ENCODE measurements at regions not wholly inside any gene's neighbourhood (a gene's known extent, or its start where the extent isn't known, plus 50 kb on each side); places are given as distances from the start of the nearest gene placed in this dataset.

- TF ChIP-seq CTCF (IDR thresholded peaks at IDR 0.05): no peak
- Histone ChIP-seq H3K4me3 (no peak overlapping the region), H3K4me1 (ENCODE audit: control insufficient read depth in 1 of 2, low read depth in 2 of 2) (no peaks in the 10 kb centered on the region), H3K27ac (no peak overlapping the region), H3K36me3 (no peaks in the 10 kb centered on the region), H3K27me3 (replicated peaks; ENCODE audit: insufficient read depth) (no peaks in the 10 kb centered on the region), H3K9me3 (no peaks in the 10 kb centered on the region)
- ATAC-seq (ENCODE audit: insufficient number of reproducible peaks, low FRiP score, low read depth) (no peak), DNase-seq (ENCODE audit: low spot score) (no peak)
Measured at GRCh38 chr13:64369121-64369520, 2861.0 kb downstream of the PCDH9 start.

GRCh38 chr13:64362564-64362963 is 2867.6 kb downstream of the PCDH9 start:
- ATAC-seq (ENCODE audit: insufficient number of reproducible peaks, low FRiP score, low read depth) (no peak), DNase-seq (ENCODE audit: low spot score) (no peak)
- no peak overlapping the region for H3K27ac ChIP-seq
- no peaks in the 10 kb centered on the region for H3K27me3 ChIP-seq (replicated peaks; ENCODE audit: insufficient read depth)
- no peak for TF ChIP-seq CTCF (IDR thresholded peaks at IDR 0.05)
- no peaks in the 10 kb centered on the region for H3K4me1 ChIP-seq (ENCODE audit: control insufficient read depth in 1 of 2, low read depth in 2 of 2)
- H3K9me3 ChIP-seq: no peaks in the 10 kb centered on the region
- no peaks in the 10 kb centered on the region for H3K36me3 ChIP-seq
- H3K4me3 ChIP-seq: no peak overlapping the region

- DNase-seq (ENCODE audit: low spot score) (no peak), ATAC-seq (ENCODE audit: insufficient number of reproducible peaks, low FRiP score, low read depth) (no peak)
- Histone ChIP-seq H3K36me3 (no peaks in the 10 kb centered on the region), H3K27me3 (replicated peaks; ENCODE audit: insufficient read depth) (no peaks in the 10 kb centered on the region), H3K4me3 (no peak overlapping the region), H3K9me3 (no peaks in the 10 kb centered on the region), H3K27ac (no peak overlapping the region), H3K4me1 (ENCODE audit: control insufficient read depth in 1 of 2, low read depth in 2 of 2) (no peaks in the 10 kb centered on the region)
- TF ChIP-seq CTCF (IDR thresholded peaks at IDR 0.05): no peak
Measured at GRCh38 chr13:64347664-64348063, 2882.5 kb downstream of the PCDH9 start.

GRCh38 chr13:64339373-64340063 is 2890.6 kb downstream of the PCDH9 start:
- Histone ChIP-seq H3K36me3 (no peaks in the 10 kb centered on the region), H3K27me3 (replicated peaks; ENCODE audit: insufficient read depth) (no peaks in the 10 kb centered on the region), H3K9me3 (peaks cover 4% of the 10 kb centered on the region), H3K4me1 (ENCODE audit: control insufficient read depth in 1 of 2, low read depth in 2 of 2) (no peaks in the 10 kb centered on the region), H3K27ac (no peak overlapping the region), H3K4me3 (no peak overlapping the region)
- TF ChIP-seq CTCF (IDR thresholded peaks at IDR 0.05): no peak
- DNase-seq (ENCODE audit: low spot score) (no peak), ATAC-seq (ENCODE audit: insufficient number of reproducible peaks, low FRiP score, low read depth) (no peak)

GRCh38 chr13:64338671-64339070 is 2891.5 kb downstream of the PCDH9 start:
- Histone ChIP-seq H3K4me3 (no peak overlapping the region), H3K4me1 (ENCODE audit: control insufficient read depth in 1 of 2, low read depth in 2 of 2) (no peaks in the 10 kb centered on the region), H3K9me3 (peaks cover 4% of the 10 kb centered on the region), H3K27me3 (replicated peaks; ENCODE audit: insufficient read depth) (no peaks in the 10 kb centered on the region), H3K36me3 (no peaks in the 10 kb centered on the region), H3K27ac (no peak overlapping the region)
- no peak for TF ChIP-seq CTCF (IDR thresholded peaks at IDR 0.05)
- ATAC-seq (ENCODE audit: insufficient number of reproducible peaks, low FRiP score, low read depth) (no peak), DNase-seq (ENCODE audit: low spot score) (no peak)
